ENCODE measurements at regions not wholly inside any gene's neighbourhood (a gene's known extent, or its start where the extent isn't known, plus 50 kb on each side); places are given as distances from the start of the nearest gene placed in this dataset.

- TF ChIP-seq CTCF (IDR thresholded peaks at IDR 0.05) (no peak), POLR2A (IDR thresholded peaks at IDR 0.05) (no peak), POLR2AphosphoS5 (IDR thresholded peaks at IDR 0.05) (no peak)
Observed at GRCh38 chr7:94855589-94855988, 51.8 kb upstream of the PPP1R9A start.

Data from breast epithelium (tissue), 3 donors.